ENCODE measurements at regions not wholly inside any gene's neighbourhood (a gene's known extent, or its start where the extent isn't known, plus 50 kb on each side); places are given as distances from the start of the nearest gene placed in this dataset.

DNA sequence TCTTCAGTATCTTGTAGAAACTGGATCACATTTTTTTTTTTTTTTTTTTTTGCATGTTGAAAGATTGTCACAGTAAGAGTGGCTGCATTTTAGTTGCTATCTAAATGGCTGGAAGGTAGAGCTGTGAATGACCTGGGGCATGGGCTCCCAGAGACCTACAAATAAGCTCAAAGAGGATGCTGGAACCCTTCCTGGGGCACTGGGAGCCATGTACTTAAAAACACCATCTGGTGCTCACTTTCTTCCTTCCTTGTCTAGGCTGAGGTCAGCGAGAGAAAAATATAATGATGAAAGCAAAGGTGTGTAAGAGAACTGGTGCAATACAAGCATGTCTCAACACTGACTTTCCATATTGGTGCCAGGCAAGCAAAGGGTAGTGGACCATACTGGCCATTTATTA, 323.9 kb downstream of the SV2B start:
- no peak for DNase-seq (ENCODE audit: low read depth, low spot score)
- no peak overlapping the region for H3K4me3 ChIP-seq (ENCODE audit: low read depth, low read length)
- in situ Hi-C loops (cut with HindIII; ENCODE audit: low sequenced_read_pairs) = no loop called here
- TF ChIP-seq, protein P1, sequence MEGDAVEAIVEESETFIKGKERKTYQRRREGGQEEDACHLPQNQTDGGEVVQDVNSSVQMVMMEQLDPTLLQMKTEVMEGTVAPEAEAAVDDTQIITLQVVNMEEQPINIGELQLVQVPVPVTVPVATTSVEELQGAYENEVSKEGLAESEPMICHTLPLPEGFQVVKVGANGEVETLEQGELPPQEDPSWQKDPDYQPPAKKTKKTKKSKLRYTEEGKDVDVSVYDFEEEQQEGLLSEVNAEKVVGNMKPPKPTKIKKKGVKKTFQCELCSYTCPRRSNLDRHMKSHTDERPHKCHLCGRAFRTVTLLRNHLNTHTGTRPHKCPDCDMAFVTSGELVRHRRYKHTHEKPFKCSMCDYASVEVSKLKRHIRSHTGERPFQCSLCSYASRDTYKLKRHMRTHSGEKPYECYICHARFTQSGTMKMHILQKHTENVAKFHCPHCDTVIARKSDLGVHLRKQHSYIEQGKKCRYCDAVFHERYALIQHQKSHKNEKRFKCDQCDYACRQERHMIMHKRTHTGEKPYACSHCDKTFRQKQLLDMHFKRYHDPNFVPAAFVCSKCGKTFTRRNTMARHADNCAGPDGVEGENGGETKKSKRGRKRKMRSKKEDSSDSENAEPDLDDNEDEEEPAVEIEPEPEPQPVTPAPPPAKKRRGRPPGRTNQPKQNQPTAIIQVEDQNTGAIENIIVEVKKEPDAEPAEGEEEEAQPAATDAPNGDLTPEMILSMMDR (IDR thresholded peaks at IDR 0.05; ENCODE audit: low read depth, low read length) = no peak

DNA sequence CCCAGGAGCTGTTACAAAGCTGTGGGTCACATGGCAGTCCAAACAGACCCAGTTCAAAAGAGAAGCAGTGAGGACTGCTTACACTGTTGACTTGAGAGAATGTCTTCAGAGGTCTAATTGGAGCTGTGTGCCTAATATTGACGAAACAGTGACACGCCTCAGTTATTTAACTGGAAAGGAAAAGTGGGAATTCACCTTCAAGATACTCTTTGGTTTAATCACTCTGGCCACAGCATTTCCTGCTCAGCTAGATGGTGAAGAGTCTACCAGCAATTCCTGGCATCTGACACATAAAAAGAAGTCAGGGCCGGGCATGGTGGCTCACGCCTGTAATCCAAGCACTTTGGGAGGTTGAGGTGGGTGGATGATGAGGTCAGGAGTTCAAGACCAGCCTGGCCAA, 326.4 kb downstream of the SV2B start:
- in situ Hi-C loops (cut with HindIII; ENCODE audit: low sequenced_read_pairs) = no loop called here
- DNase-seq (ENCODE audit: low read depth, low spot score) = no peak
- H3K4me3 ChIP-seq (ENCODE audit: low read depth, low read length) = no peak overlapping the region
- TF ChIP-seq, protein P1 (IDR thresholded peaks at IDR 0.05; ENCODE audit: low read depth, low read length) = no peak

DNA sequence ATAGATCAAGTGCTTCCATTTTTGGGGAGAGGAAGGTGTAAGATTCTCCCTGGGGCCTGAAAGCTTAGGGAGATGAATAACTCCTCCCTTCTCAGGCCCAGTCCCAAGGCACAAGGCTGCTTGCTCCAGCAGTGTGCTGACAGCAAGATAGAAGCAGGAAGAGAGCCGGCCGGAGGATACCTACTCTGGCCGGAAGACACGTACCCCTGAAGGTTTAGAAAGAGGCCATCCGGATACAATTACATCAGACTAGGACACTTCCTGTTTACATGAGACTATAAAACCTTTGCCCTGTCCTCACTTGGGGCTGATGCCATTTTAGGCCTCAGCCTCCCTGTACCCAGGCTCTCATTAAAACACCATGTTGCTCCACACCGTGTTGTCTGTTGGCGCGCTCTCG, 329.9 kb downstream of the SV2B start:
- in situ Hi-C loops (cut with HindIII; ENCODE audit: low sequenced_read_pairs) = no loop called here
- H3K4me3 ChIP-seq (ENCODE audit: low read depth, low read length) = no peak overlapping the region
- no peak for DNase-seq (ENCODE audit: low read depth, low spot score)
- TF ChIP-seq, protein P1 (IDR thresholded peaks at IDR 0.05; ENCODE audit: low read depth, low read length) = no peak

DNA sequence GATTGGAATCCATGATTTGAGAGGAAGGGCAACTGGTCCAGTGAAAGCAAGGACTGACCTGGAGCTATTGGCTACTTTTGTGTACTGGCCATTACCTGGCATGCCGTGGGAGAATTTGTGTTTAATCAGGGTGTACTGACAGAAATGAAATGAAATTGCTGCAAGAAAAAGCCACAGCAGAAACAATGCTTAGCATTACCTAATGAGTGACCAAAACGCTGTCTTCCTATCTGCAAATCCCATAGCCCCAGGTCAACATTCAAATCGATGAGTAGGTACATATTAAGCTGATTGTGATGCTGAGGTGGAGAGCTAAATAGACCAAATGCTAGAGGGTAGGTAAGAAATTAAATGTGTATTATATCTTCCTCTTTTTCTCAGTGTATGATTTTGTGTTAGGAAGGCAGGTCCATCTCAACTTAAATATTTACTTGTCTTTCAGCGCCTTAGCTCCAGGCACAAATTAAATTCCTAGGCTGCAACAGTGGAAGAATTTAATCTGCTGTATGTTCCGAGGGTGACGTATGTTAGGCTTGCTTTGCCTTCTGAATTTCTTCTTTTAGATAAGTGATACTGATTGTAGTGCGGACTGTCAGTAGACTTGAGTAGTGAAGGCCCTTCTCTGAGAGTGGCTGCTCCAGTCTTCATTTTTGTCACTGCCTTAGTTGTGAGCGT, 331.1 kb downstream of the SV2B start:
- TF ChIP-seq, protein P1 (IDR thresholded peaks at IDR 0.05; ENCODE audit: low read depth, low read length) = no peak
- no peak overlapping the region for H3K4me3 ChIP-seq (ENCODE audit: low read depth, low read length)
- in situ Hi-C loops (cut with HindIII; ENCODE audit: low sequenced_read_pairs) = no loop called here
- DNase-seq (ENCODE audit: low read depth, low spot score) = no peak

GRCh38 chr15:91435113-91435512, 335.1 kb downstream of the SV2B start:
- DNase-seq (ENCODE audit: low read depth, low spot score) = no peak
- H3K4me3 ChIP-seq (ENCODE audit: low read depth, low read length) = no peak overlapping the region
- TF ChIP-seq, protein P1 (IDR thresholded peaks at IDR 0.05; ENCODE audit: low read depth, low read length) = no peak
- in situ Hi-C loops (cut with HindIII; ENCODE audit: low sequenced_read_pairs) = no loop called here

GRCh38 chr15:91444656-91445055, 344.6 kb downstream of the SV2B start:
- DNase-seq (ENCODE audit: low read depth, low spot score) = no peak

More at GRCh38 chr15:91444656-91445055, 344.6 kb downstream of the SV2B start:
- TF ChIP-seq, protein P1 (IDR thresholded peaks at IDR 0.05; ENCODE audit: low read depth, low read length) = no peak
- H3K4me3 ChIP-seq (ENCODE audit: low read depth, low read length) = no peak overlapping the region
- in situ Hi-C loops (cut with HindIII; ENCODE audit: low sequenced_read_pairs) = no loop called here

Measured in astrocyte of the spinal cord (primary cell).